ENCODE measurements at regions not wholly inside any gene's neighbourhood (a gene's known extent, or its start where the extent isn't known, plus 50 kb on each side); places are given as distances from the start of the nearest gene placed in this dataset.

GRCh38 chr12:112559784-112560183 is 141.0 kb downstream of the PTPN11 start:
- no peak for DNase-seq

GRCh38 chr12:112564160-112564784 is 145.5 kb downstream of the PTPN11 start:
- DNase-seq, result no peak

GRCh38 chr12:112568641-112569040 is 149.9 kb downstream of the PTPN11 start:
- DNase-seq, result no peak

GRCh38 chr12:112570096-112570495 is 151.3 kb downstream of the PTPN11 start:
- no peak for DNase-seq

- DNase-seq, result no peak
Observed at GRCh38 chr12:112573141-112573540, 154.4 kb downstream of the PTPN11 start.

GRCh38 chr12:112574896-112575558 is 156.3 kb downstream of the PTPN11 start:
- DNase-seq, result no peak

- DNase-seq, result no peak
Observed at GRCh38 chr12:112575559-112576067, 156.9 kb downstream of the PTPN11 start.

GRCh38 chr12:112577473-112578329 is 159.0 kb downstream of the PTPN11 start:
- no peak for DNase-seq

- DNase-seq, result no peak
Observed at GRCh38 chr12:112584266-112584722, 165.5 kb downstream of the PTPN11 start.

- DNase-seq, result no peak
Observed at GRCh38 chr12:112586148-112586783, 167.5 kb downstream of the PTPN11 start.

- no peak for DNase-seq
Observed at GRCh38 chr12:112589275-112589674, 170.5 kb downstream of the PTPN11 start.

- no peak for DNase-seq
Observed at GRCh38 chr12:112590281-112590680, 171.5 kb downstream of the PTPN11 start.

GRCh38 chr12:112591488-112591887 is 172.7 kb downstream of the PTPN11 start:
- no peak for DNase-seq

- no peak for DNase-seq
Observed at GRCh38 chr12:112595410-112595809, 176.7 kb downstream of the PTPN11 start.

GRCh38 chr12:112597986-112598385 is 179.2 kb downstream of the PTPN11 start:
- DNase-seq, result no peak

GRCh38 chr12:112598626-112599025 is 179.9 kb downstream of the PTPN11 start:
- DNase-seq, result no peak

GRCh38 chr12:112599871-112600270 is 181.1 kb downstream of the PTPN11 start:
- DNase-seq, result no peak

GRCh38 chr12:112602150-112602549 is 183.4 kb downstream of the PTPN11 start:
- no peak for DNase-seq

GRCh38 chr12:112606611-112607365 is 184.8 kb upstream of the RPH3A start:
- no peak for DNase-seq

GRCh38 chr12:112607427-112607826 is 184.1 kb upstream of the RPH3A start:
- no peak for DNase-seq

GRCh38 chr12:112611908-112612307 is 179.6 kb upstream of the RPH3A start:
- DNase-seq, result no peak

GRCh38 chr12:112615196-112615595 is 176.4 kb upstream of the RPH3A start:
- DNase-seq, result no peak
